ENCODE measurements at regions not wholly inside any gene's neighbourhood (a gene's known extent, or its start where the extent isn't known, plus 50 kb on each side); places are given as distances from the start of the nearest gene placed in this dataset.

DNA sequence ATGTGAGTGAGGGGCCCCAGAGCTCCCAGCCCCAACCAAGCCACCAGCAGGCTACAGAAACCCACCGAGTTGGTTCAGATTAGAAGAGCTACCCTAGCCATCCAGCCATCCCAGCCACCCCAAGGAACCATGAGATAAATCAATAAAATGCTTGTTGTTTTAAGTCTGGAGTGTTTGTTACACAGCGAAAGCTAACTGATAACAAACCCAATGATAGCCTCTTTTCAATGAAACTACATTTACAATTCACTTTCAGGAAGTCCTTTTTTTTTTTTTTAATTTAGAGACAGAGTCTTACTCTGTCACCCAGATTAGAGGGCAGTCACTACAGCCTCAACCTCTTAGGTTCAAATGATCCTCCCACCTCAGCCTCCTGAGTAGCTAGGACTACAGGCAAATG, 215.0 kb upstream of the ZFHX3 start:
- ATAC-seq (ENCODE audit: low FRiP score in 2 of 2) (no peak), DNase-seq (peak in 1 of 2 donors; percentile 8)
- Histone ChIP-seq H3K27ac (no peak overlapping the region), H3K4me1 (no peaks in the 10 kb centered on the region), H3K9me3 (no peaks in the 10 kb centered on the region), H3K27me3 (no peaks in the 10 kb centered on the region), H3K36me3 (no peaks in the 10 kb centered on the region), H3K4me3 (no peak overlapping the region)
- TF ChIP-seq CTCF (IDR thresholded peaks at IDR 0.05): no peak
- TF ChIP-seq POLR2AphosphoS5 (IDR thresholded peaks at IDR 0.05): no peak
- no peak for TF ChIP-seq EP300 (IDR thresholded peaks at IDR 0.05)
- TF ChIP-seq POLR2A (IDR thresholded peaks at IDR 0.05): no peak
- WGBS, 2 donors: 62 to 100% methylated on average over 1 to 2 of the region's 2 CpGs

DNA sequence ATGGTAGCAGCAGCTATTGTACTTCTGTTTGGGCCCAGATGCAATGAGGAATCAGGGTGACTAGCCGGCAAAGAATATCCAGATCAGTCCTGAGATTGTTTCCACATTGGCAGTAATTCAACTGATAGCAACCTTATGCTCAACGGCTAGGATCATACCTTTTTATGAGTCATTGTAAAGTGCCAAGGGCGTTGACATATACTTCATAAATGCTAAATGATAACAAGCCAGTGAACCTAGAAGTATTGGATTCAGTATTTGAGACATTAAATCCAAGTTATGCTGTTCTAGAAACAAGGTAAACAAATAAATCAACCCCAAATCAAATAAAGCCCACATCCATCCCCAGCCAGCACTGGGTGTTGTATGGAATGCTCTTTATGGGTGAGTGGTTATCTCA, 207.1 kb upstream of the ZFHX3 start:
- Histone ChIP-seq H3K36me3 (no peaks in the 10 kb centered on the region), H3K9me3 (no peaks in the 10 kb centered on the region), H3K4me3 (no peak overlapping the region), H3K27me3 (no peaks in the 10 kb centered on the region), H3K27ac (no peak overlapping the region), H3K4me1 (no peaks in the 10 kb centered on the region)
- DNase-seq: no peak
- TF ChIP-seq EP300 (IDR thresholded peaks at IDR 0.05) (no peak), POLR2A (IDR thresholded peaks at IDR 0.05) (no peak), CTCF (IDR thresholded peaks at IDR 0.05) (no peak), POLR2AphosphoS5 (IDR thresholded peaks at IDR 0.05) (no peak)
- 73 to 77% methylated on average over 3 of the region's 3 CpGs for WGBS, 2 donors
- ATAC-seq (ENCODE audit: low FRiP score in 2 of 2): no peak

GRCh38 chr16:73253922-73254480, 206.1 kb upstream of the ZFHX3 start:
- WGBS, 2 donors: 88 to 94% methylated on average over 3 of the region's 3 CpGs
- ATAC-seq (ENCODE audit: low FRiP score in 2 of 2): no peak
- H3K4me3 ChIP-seq: no peak overlapping the region

DNA sequence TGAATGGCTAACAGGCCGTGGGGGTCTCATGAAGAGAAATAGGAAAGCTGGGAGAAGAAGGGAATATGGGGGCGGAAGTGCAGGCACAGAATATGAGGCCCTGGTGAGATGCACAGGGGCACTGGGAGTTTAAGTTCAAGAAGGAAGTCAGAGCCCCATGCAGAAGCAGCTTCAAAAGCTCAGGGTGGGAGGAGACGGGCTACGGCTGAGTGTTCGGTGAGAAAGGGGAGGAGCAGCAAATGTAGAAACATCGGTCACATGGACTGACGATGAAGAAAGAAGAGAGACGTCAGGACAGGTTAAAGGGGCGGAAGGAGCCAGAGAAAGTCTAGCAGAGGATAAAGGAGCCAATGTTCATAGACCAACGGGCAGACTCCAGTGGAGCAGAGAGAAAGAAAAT, 204.5 kb upstream of the ZFHX3 start:
- no peaks in the 10 kb centered on the region for H3K4me1 ChIP-seq
- ATAC-seq (ENCODE audit: low FRiP score in 2 of 2) (no peak), DNase-seq (no peak)
- 52 to 65% methylated on average over 10 of the region's 10 CpGs for WGBS, 2 donors
- H3K4me3 ChIP-seq: no peak overlapping the region
- no peak overlapping the region for H3K27ac ChIP-seq
- no peaks in the 10 kb centered on the region for H3K9me3 ChIP-seq
- no peaks in the 10 kb centered on the region for H3K27me3 ChIP-seq
- no peaks in the 10 kb centered on the region for H3K36me3 ChIP-seq
- TF ChIP-seq CTCF (IDR thresholded peaks at IDR 0.05) (no peak), POLR2AphosphoS5 (IDR thresholded peaks at IDR 0.05) (no peak), POLR2A (IDR thresholded peaks at IDR 0.05) (no peak), EP300 (IDR thresholded peaks at IDR 0.05) (no peak)

More at GRCh38 chr16:73253922-73254480, 206.1 kb upstream of the ZFHX3 start:
- Histone ChIP-seq H3K4me1 (no peaks in the 10 kb centered on the region), H3K27me3 (no peaks in the 10 kb centered on the region), H3K9me3 (no peaks in the 10 kb centered on the region), H3K27ac (no peak overlapping the region), H3K36me3 (no peaks in the 10 kb centered on the region)
- TF ChIP-seq CTCF (IDR thresholded peaks at IDR 0.05): no peak
- TF ChIP-seq POLR2AphosphoS5 (IDR thresholded peaks at IDR 0.05): no peak
- TF ChIP-seq POLR2A (IDR thresholded peaks at IDR 0.05): no peak
- no peak for TF ChIP-seq EP300 (IDR thresholded peaks at IDR 0.05)
- no peak for DNase-seq

DNA sequence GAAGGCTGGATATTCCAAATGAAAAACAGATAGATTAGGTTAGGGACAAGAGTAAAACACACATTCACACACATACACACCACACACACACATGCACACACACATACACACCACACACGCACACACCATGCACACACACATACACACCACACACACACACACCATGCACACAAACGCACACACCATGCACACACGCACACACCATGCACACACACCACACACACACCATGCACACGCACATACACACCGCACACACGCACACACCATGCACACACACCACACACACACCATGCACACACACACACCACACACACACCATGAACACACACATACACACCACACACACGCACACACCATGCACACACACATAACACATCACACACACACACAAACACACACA, 203.7 kb upstream of the ZFHX3 start:
- no peak overlapping the region for H3K4me3 ChIP-seq
- TF ChIP-seq CTCF (IDR thresholded peaks at IDR 0.05) (no peak), EP300 (IDR thresholded peaks at IDR 0.05) (no peak), POLR2A (IDR thresholded peaks at IDR 0.05) (no peak), POLR2AphosphoS5 (IDR thresholded peaks at IDR 0.05) (no peak)
- ATAC-seq (ENCODE audit: low FRiP score in 2 of 2): no peak
- H3K4me1 ChIP-seq: no peaks in the 10 kb centered on the region
- no peak for DNase-seq
- 89 to 91% methylated on average over 7 of the region's 7 CpGs for WGBS, 2 donors
- no peaks in the 10 kb centered on the region for H3K27me3 ChIP-seq
- H3K36me3 ChIP-seq: no peaks in the 10 kb centered on the region
- H3K9me3 ChIP-seq: no peaks in the 10 kb centered on the region
- H3K27ac ChIP-seq: no peak overlapping the region

Measured in upper lobe of left lung (tissue), 6 donors.